Left lung (tissue), 4 donors: ENCODE measurements at regions not wholly inside any gene's neighbourhood (a gene's known extent, or its start where the extent isn't known, plus 50 kb on each side); places are given as distances from the start of the nearest gene placed in this dataset.

Source experiments
- ATAC-seq: fragments of 200-7000 bp; cut with Tn5 transposase; one replicate; pipeline ENCODE4 v1.9.1; 2020; ENCODE audit warnings: moderate library complexity
- DNase-seq, 4 donors: peaks; one replicate each; pipeline ENCODE4 v3.0.0-alpha.2; 2013 to 2020
- H3K27ac ChIP-seq, 2 donors: fragments of 200-600 bp; sonication (generic) in 1 of 2; one replicate each; pipeline versions ENCODE4 v1.5.0 to v1.8.0; 2020 to 2021
- H3K27me3 ChIP-seq, 2 donors: fragments of 200-600 bp; sonication (generic) in 1 of 2; one replicate each; pipeline versions ENCODE4 v1.5.0 to v1.8.0; 2020 to 2021
- H3K36me3 ChIP-seq, 2 donors: fragments of 200-600 bp; sonication (generic) in 1 of 2; one replicate each; pipeline versions ENCODE4 v1.5.0 to v1.8.0; 2020 to 2021
- H3K4me1 ChIP-seq, 2 donors: fragments of 200-600 bp; one replicate each; pipeline ENCODE4 v1.8.0; 2021
- H3K4me3 ChIP-seq, 2 donors: fragments of 200-600 bp; sonication (generic) in 1 of 2; one replicate each; pipeline versions ENCODE4 v1.5.0 to v1.8.0; 2020 to 2021; ENCODE audit warnings: mild to moderate bottlenecking in 1 of 2
- H3K9me3 ChIP-seq, 2 donors: fragments of 200-600 bp; sonication (generic) in 1 of 2; one replicate each; pipeline versions ENCODE4 v1.5.0 to v1.8.0; 2020 to 2021
- intact Hi-C, 2 donors: fragments of 100-400 bp; cut with DNase I; formaldehyde crosslinking; loops; one replicate each; pipeline versions ENCODE4 v1.11.2 to v1.14.2; 2022
- TF ChIP-seq, protein P1 (sequence below), 2 donors: fragments of 200-600 bp; sonication (generic) in 1 of 2; IDR thresholded peaks; one replicate each; pipeline versions ENCODE4 v1.5.0 to v1.8.0; 2021; ENCODE audit warnings: antibody characterized with exemption in 2 of 2
- donor health status: DM: no; HTN: yes; CAD: no.
- donor health status: DM: no; HTN: no; CAD: no.

DNA sequence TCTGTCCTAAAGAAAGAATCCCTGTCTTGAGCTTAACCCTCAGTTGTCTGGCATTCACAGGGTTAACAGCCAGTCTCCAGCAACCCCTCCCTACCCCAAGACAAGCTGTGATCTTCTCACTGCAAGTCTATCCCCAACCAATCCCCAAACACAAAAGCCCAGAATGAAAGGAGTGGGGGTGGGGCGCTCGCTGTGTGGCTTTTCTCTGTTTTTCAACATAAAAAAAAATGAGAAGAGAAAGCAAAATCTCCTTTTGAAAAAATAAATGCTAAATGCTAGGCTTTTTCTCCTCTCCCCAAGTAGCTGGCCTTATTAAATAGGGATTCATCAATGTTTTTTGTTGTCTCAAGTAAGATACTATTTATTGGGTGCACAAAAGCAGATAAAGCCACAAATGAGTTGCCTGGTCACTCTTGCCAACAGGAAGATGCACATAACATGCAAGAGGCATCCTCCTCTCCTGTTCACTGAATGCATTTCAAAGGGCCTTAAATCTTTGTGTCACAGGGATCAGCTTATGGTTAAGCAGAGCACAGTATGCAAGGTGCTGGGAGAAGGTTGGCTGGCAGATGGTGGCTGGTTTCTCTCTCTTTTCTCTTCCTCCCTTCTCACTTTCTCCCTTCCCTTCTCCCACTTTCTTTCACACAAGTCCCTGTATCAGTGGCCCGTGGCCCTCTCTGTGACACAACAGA, 225.6 kb downstream of the CMPK2 start:
- H3K27me3 ChIP-seq: no peaks in the 10 kb centered on the region
- no peaks in the 10 kb centered on the region for H3K36me3 ChIP-seq
- DNase-seq (no peak), ATAC-seq (no peak)
- H3K4me1 ChIP-seq: no peaks in the 10 kb centered on the region
- no peak overlapping the region for H3K4me3 ChIP-seq
- H3K27ac ChIP-seq: no peak overlapping the region
- TF ChIP-seq, protein P1, sequence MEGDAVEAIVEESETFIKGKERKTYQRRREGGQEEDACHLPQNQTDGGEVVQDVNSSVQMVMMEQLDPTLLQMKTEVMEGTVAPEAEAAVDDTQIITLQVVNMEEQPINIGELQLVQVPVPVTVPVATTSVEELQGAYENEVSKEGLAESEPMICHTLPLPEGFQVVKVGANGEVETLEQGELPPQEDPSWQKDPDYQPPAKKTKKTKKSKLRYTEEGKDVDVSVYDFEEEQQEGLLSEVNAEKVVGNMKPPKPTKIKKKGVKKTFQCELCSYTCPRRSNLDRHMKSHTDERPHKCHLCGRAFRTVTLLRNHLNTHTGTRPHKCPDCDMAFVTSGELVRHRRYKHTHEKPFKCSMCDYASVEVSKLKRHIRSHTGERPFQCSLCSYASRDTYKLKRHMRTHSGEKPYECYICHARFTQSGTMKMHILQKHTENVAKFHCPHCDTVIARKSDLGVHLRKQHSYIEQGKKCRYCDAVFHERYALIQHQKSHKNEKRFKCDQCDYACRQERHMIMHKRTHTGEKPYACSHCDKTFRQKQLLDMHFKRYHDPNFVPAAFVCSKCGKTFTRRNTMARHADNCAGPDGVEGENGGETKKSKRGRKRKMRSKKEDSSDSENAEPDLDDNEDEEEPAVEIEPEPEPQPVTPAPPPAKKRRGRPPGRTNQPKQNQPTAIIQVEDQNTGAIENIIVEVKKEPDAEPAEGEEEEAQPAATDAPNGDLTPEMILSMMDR (IDR thresholded peaks at IDR 0.05): no peak
- H3K9me3 ChIP-seq: no peaks in the 10 kb centered on the region
- intact Hi-C loops: no loop called here

DNA sequence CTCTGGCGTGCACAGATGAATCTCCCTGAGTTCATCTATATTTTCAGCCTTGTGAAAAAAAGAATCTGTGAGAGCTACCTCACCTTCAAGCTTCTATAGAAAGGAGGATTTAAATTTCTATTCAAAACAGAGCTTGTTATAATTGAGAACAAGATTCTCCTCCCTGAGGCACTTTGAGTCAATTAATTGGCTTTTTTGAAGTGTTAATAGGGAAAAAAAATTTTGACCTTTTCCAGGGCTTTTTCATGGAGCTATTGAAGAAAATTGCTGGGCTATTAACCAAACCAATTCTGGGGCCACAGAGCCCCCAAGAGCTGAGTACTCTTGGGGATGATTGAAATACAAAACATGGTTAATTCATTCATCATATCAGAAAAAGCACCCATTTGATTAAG, 225.1 kb downstream of the CMPK2 start:
- Histone ChIP-seq H3K4me3 (no peak overlapping the region), H3K4me1 (no peaks in the 10 kb centered on the region), H3K27me3 (no peaks in the 10 kb centered on the region), H3K36me3 (no peaks in the 10 kb centered on the region), H3K27ac (no peak overlapping the region), H3K9me3 (no peaks in the 10 kb centered on the region)
- ATAC-seq (no peak), DNase-seq (no peak)
- TF ChIP-seq, protein P1 (IDR thresholded peaks at IDR 0.05): no peak
- intact Hi-C loops: no loop called here

DNA sequence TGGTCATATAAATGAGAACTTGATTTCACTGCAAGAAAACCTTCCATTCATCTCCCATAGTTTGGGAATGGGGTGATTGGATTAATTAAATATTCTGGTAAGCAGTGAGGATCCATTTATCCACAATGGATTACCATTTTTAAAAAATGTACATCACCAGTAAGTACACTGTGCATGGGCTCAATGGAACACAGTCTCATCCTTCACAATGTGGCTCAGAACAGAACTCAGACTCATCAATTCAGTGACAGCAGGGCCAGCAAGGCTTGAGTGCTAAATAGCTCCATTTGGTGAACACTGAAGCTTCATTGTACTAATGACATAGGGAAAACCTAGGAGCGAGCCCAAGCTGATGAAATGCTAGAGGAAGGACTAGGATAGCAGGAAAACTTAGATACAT, 223.8 kb downstream of the CMPK2 start:
- no peak overlapping the region for H3K27ac ChIP-seq
- intact Hi-C loops: no loop called here
- H3K4me3 ChIP-seq: no peak overlapping the region
- H3K9me3 ChIP-seq: no peaks in the 10 kb centered on the region
- ATAC-seq (no peak), DNase-seq (no peak)
- no peaks in the 10 kb centered on the region for H3K27me3 ChIP-seq
- no peaks in the 10 kb centered on the region for H3K4me1 ChIP-seq
- TF ChIP-seq, protein P1 (IDR thresholded peaks at IDR 0.05): no peak
- no peaks in the 10 kb centered on the region for H3K36me3 ChIP-seq

DNA sequence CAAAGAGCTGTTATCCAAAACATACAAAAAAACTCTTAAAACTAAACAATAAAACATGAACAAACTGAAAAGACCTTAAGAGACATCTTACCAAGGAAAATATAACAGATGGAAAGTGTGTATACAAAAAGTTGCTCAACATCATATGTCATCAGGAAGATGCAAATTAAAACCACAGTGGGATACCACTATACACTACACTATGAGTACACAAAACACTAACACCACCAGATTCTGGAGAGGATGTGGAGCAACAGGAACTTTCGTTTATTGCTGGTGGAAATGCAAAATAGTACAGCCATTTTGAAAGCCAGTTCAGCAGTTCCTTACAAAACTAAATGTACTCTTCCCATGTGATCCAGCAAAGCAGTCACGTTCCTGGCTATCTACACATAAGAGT, 221.4 kb downstream of the CMPK2 start:
- Histone ChIP-seq H3K27me3 (no peaks in the 10 kb centered on the region), H3K4me1 (no peaks in the 10 kb centered on the region), H3K9me3 (no peaks in the 10 kb centered on the region), H3K27ac (no peak overlapping the region), H3K4me3 (no peak overlapping the region), H3K36me3 (no peaks in the 10 kb centered on the region)
- no peak for DNase-seq
- TF ChIP-seq, protein P1 (IDR thresholded peaks at IDR 0.05): no peak
- no peak for ATAC-seq
- intact Hi-C loops: no loop called here

DNA sequence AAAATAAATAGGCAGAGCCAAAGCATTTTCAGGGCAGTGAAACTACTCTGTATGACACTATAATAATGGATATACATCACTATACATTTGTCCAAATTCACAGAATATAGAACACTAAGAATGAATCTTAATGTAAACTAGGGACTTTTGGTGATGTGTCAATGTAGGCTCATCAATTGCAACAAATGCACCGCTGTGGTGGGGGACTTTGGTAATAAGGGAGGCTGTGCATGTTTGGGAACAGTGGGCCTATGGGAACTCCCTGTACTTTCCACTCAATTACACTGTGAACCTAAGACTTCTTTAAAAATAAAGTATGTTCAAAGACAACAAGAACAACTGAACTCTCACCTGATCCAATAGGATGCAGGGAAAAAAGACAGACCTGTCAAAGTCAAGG, 220.7 kb downstream of the CMPK2 start:
- H3K9me3 ChIP-seq: no peaks in the 10 kb centered on the region
- no peaks in the 10 kb centered on the region for H3K36me3 ChIP-seq
- ATAC-seq (no peak), DNase-seq (no peak)
- intact Hi-C loops: no loop called here
- TF ChIP-seq, protein P1 (IDR thresholded peaks at IDR 0.05): no peak
- H3K27ac ChIP-seq: no peak overlapping the region
- H3K4me1 ChIP-seq: no peaks in the 10 kb centered on the region
- no peak overlapping the region for H3K4me3 ChIP-seq
- H3K27me3 ChIP-seq: no peaks in the 10 kb centered on the region
